CD4-positive, alpha-beta T cell treated with Interleukin-15 for 1 hour (primary cell): ENCODE measurements at regions not wholly inside any gene's neighbourhood (a gene's known extent, or its start where the extent isn't known, plus 50 kb on each side); places are given as distances from the start of the nearest gene placed in this dataset.

Experiments used
- DNase-seq: peaks from one replicate; pipeline ENCODE4 v3.0.0-alpha.2; 2020

DNA sequence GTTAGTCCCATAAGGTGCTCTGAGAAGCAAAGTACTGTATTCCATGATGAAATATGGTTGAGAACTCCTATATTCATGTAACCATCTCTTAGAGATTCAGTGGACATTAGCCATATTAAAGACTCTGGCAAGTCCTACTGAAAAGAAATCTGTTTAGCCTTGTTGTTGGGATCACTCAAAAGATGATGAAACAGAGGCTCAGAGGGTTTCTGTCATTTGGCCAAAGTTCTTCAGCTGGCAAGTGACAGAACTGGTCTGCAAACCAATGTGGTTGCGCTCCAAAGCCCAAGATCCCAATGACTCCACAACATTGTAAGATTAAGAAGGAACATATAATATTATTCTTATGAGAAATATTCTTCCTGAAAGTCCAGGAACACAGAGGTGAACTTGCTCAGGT lies 462.9 kb downstream of the ACTL7B start:
- DNase-seq, result no peak

DNA sequence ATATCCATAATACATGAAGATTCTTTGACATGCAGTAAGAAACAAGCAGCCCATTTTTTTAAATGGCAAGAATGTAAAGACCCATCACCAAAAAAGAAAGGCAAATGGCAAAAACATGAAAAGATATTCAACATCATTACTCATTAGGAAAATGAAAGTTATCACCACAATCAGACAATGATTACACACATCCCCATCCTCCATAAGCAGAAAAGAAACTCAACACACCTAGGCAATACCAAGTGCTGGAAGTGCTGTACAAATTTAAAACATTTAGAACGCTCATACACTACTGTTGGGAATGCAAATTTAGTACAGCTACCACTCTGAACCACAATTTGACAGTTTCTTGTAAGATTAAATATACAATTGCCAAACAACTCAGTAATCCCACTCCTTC lies 466.7 kb downstream of the ACTL7B start:
- no peak for DNase-seq

DNA sequence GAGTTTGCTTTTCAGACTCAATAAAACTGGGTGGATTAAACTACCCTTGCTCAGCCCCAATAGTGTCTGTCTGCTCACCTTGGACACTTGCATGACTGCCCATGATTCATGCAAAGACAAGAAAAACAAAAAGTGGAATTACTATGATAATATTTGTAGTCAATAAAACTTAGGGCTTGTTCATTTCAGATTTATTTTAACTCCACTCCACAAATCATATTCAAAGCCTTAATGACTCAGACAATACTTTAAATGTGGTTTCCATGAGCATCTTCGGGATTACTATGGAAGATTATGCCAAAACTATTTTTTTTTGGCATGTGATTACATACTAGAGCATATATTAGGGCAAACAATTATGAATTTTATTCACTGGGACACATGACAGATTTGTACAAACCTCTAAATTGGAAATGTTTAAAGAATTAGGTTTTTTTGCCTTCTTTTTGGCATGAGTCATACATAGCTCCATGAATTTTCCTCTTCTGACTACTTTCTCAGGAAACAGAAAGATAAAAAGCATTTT lies 468.9 kb downstream of the ACTL7B start:
- DNase-seq, result no peak

DNA sequence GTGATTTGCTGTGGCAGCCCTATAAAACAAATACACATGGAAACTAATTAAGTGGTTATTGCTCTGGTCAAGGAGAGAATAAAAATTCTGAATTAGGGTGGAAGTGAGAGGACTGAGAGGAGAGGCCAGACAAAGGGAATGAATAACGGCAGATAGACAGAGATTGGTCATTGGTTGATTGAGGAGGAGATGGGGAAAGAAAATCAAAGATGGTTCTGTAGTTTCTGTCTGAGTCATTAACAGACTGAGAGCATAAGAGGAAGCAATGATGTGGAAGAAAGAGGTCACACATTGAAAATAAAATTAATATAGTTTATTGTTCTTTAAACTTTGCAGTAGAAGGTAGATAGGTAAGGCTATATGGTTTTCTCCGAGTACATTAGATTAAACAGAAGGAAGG lies 469.8 kb downstream of the ACTL7B start:
- DNase-seq, result no peak

DNA sequence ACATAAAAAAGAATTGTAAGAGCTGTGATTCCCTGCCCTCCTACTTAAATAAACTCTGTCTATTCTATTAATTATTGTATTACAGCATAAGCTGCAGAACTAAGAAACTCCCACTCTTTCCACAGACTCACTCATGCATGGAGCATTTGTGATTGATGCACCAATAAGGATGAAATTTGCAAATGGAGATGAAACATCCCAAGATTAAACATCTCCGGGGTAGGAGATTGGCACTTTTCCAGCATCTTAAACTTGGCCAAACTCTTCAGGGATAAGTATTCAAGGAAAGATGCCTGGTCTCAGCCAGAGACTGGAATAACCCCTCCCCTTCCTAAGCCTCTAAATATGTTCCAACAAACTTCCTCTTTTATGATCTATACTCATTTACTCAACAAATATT lies 472.0 kb downstream of the ACTL7B start:
- no peak for DNase-seq

DNA sequence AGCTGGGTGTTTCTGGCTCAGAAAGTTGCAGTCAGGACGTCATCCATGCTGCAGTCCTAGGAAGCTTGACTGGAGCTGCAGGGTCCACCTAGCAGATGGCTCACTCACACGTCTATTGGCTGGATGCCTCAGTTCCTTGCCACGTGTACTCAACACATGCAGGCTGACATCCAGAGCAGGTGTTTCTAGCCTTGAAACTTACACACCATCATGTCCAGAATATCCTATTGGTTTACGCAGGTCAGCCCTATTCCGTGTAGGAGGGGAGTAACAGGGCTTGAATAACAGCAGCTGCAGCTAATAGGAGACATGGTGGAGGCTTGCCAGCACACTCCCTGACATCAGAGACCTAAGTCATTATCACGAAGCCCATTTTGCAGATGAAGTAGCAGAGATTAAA lies 473.5 kb downstream of the ACTL7B start:
- DNase-seq, result no peak

DNA sequence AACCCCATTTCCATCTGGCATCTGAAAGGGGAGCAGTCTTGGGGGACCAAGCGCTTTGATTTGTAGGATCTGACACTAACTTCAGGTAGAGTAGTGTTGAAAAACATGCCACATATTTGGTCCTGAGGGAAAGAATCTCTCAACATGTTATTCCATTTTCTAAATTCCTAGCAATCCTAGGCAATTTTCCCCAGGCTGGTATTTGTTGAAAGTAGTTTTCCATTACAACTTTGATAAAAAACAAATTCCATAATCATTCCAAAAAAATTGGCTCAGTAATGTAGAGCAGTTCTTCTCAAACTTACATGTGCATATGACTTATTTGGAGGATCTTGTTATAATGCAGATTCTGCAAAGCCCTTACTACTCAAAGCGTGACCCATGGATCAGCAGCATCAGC lies 477.9 kb downstream of the ACTL7B start:
- DNase-seq, result no peak

DNA sequence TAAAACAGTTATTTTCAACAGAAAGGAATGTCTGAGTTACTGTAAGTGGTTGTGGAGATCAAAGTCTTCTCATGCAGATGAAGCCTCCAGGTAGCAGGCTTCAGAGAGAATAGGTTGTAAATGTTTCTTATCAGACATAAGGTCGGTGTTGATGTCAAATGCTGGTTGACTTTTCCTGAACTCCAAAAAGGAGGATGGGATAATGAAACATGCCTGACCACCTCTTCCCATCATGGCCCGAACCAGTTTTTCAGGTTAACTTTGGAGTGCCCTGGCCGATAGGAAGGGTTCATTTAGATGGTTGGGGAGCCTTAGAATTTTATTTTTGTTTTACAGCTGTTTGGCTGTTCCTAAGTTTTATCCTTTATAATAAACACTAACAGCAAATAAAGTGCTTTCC lies 478.4 kb downstream of the ACTL7B start:
- no peak for DNase-seq

DNA sequence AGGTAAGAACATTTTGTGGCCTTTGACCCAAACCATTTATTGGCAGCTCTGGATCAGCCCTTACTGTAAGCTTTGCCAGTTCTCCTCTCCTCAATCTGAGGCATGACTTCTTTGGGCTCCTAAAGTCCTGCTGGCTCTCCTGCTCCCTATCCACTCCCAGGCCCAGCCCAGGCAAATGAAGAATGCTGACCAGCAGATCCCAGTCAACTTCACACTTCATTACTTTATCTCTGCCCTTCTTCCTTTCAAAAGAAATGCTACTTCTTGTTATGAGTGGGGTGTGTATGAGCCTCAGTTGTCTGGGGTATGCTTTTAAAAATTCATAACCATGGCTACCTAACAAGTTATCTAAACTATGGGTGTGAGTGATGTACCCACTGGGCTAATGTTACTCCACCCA lies 479.6 kb downstream of the ACTL7B start:
- no peak for DNase-seq

DNA sequence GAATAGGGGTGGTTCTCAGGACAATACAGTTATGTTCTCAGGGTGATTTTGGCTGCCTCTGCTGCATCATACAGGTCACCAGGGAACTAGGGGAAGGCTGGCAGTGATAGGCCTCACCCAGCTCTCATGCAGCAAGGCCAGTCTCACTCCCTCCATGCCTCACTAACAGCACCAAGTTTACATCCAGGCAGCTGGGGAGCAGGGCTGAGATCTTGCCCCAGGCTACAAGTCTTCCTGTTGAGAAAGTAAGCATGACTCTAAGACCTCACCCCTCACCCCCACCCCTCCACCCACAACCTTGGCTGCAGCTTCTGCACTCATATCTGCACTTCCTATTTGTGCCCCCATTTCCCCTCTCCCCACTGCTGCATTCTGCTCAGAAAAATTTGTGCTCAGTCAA lies 481.2 kb downstream of the ACTL7B start:
- DNase-seq, result no peak

DNA sequence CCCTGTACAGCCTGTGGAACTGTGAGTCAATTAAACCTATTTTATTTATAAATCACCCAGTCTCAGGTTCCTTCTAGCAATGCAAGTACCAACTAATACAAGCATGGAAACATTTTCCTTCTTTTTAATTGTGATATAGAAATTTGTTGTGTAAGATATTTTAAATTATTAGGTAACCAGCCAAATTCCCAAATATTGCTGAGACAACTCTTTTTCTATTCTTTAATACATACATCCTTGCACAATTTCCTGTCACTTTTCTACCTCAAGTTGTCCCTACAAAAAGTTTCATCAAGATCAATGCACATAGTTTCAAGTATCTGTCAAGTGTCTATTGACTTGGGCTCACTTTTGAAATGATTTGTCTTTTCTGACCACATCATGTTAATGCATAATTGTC lies 488.6 kb downstream of the ACTL7B start:
- no peak for DNase-seq

DNA sequence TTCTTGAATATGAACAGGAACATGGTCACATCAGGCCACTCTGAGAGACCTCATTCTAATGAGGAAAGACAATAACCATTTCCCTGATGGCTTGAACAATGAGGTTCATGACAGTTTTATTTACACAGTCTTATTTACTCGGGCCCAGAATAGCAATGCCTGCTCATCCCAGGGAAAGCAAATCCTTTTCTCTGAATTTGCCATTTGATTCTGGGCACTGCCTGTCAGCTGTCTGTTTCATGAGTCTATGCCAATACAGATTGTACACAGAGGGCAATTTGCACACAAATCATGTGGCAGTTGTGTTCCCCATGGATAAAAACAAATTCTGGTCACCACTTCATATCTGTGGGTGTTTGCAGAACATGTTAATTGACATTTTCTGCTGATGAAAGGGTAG lies 492.5 kb downstream of the ACTL7B start:
- no peak for DNase-seq

DNA sequence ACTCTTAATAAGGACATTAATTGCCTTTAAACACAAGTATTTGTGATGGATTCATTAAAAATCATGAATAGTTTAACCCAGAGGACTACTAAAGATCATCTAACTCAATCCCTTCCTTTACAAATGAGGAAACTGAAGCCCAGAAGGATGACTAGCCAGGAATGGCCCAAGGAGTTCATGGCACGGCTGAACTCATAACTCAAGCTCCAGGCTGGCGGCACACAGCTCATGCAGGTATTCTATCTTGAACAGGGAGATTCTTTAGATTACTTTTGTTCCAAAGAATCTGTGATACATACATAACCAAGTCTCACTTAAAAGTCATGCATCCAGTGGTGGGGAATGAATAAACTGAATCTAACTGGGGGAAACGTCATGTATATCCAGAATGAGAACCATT lies 495.5 kb downstream of the ACTL7B start:
- DNase-seq, result no peak

DNA sequence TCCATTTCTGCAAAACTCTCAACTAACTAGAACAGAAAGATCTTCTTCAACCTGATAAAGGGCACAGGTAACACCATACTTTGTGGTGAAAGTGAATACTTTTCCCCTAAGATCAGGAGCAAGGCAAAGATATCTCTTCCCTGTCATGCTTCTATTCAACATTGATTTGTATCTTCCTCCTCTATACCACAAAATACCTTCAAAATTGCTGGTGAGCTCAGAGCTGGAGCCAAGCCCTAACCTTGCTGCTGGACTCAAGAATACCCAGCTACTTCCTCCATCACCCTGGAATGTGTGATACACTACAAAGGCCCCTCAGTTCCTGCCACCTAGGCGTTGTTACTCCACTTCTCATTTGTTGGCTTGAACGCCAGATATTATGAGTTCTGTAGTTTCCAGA lies 499.0 kb downstream of the ACTL7B start:
- no peak for DNase-seq

DNA sequence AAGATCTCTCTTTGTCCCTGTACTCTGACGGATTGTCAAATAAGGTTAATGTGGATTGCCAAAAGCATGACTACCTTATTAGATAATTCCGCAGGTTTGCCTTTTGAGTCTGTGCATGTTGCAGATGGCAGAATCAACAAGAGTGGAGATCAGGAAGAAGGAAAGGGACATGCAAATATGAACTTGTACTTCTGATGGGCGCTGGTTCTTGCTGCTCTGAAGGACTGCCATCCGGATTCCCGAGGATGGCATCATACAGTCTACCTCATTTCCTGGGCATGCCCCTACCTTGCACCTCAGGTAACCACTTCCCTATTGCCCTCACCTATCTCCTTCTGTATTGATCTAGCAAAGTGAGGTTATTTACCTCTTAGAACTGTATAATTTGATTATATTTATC lies 504.2 kb downstream of the ACTL7B start:
- no peak for DNase-seq

DNA sequence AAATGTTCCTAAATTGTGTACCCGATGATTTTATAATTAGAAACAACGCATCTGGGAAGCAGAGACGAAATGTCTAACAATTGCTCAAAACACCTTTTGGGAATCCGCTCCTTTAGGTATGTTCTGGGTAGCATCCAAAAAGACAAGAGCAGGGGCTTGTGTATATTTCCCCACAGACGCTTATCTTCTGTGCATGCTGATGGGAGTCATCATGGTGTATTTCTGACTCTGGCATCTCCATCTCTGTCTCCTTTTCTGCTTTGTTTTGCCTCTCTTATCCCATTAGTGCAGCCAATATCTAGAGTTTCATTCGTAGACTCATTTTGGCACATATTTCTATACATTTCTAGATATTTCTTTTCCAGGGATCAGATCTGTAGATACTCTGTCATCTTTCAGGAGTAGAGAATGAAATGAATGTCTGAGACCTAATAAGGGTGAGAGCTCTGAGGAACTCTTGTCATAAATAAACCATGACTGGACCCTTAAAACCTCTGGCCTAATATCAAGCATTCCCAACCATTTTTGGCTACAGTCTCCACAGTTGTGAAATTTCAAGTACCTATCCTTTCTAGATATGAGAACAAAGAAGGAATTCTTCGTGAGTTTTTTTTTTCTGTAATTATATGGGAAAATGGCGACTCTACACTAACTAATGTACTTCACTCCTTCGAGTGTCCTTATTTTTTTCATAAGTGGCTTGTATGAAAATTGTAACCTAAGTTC lies 508.2 kb downstream of the ACTL7B start:
- no peak for DNase-seq

DNA sequence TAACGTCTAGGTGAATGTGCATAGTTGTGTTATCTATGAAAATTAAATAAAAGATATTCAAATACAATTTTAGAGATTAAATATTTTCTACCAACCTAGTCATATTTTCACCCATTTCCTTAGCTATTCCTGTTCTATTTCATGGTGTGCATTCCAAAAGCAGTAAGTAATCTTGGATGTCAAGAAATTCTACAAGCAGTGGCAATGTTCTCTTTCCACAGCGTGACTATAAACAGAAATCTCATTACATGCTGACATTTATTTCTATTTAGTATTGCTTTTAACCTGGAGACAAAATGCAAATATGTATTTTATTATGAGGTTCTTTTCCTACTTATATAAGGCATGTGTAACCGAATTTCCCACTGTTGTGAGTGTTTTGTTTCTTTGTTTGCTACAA lies 510.0 kb downstream of the ACTL7B start:
- DNase-seq, result no peak

DNA sequence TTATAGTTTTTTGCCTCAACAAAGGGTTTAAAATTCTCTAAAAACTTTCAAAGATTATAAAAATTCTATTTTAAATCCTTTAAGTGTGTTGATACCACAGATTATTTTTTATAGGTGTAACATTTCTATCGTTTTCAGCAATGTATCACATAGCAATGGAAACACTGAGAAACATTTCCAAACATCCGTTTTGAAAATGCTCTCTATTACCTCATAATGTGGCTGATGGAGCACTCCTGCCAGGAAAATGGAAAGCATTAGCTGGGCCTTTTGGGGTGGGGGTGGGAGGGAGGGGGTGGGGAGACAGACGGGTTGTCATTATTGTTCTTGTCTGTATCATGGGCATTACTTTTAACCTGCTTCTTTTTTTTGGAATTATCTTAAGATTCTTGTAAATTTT lies 516.5 kb downstream of the ACTL7B start:
- DNase-seq, result no peak

DNA sequence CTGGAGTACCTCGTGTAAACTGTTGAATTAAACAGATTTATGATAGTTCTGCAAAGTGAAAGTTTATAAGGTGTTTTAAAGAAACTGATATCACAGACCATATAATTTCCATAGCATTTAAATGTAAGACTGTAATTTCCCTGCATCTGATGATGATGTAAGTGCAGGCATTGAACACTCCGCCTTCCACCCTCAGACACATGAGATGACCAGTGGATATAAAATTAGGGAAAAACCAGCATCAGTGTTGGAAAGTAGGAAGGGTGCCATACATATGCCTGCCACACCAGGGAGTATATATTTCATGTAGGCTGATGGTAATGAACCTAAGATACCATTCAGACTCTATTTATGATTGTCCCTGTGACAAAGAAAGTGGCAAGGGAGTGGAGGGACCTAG lies 519.2 kb downstream of the ACTL7B start:
- no peak for DNase-seq

DNA sequence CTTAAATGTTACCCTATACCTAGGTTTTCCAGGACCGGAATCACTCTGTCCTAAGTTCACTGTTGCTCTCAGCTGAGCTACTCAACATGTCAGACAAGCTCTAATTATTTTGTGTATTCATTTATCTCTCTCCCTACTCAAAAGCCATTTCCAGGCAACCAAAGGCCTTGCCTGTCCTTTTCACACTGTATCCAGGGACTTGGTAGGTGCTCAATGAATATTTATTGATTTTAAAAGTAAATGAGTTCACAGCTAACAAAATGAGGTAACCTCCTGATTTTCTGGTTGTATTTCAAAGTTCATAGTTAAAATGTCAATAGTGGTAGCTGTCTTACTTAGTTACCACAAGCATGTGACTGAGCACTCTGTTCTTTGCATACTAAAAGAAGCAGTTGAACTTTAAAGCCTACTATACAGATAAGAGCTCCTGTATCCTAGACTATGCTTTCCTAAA lies 522.2 kb downstream of the ACTL7B start:
- no peak for DNase-seq

DNA sequence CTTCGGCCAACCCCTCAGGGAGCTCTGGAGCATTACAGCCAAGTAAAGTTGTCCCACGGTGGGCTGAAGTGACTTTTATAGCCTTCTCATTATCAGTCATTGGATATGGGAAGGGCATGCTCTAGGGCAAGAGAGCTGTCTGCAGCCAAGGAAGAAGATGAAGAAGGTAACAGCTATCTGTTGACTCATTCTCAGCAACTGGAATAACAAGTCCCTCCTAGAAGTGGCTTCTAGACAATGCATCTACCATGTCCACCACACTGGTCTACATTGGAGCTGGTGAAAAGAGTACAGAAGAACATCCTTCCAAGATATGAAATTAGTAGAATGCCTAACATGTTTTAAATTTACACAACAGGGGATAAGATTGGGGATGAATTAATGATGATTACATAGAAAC lies 524.2 kb downstream of the ACTL7B start:
- no peak for DNase-seq

DNA sequence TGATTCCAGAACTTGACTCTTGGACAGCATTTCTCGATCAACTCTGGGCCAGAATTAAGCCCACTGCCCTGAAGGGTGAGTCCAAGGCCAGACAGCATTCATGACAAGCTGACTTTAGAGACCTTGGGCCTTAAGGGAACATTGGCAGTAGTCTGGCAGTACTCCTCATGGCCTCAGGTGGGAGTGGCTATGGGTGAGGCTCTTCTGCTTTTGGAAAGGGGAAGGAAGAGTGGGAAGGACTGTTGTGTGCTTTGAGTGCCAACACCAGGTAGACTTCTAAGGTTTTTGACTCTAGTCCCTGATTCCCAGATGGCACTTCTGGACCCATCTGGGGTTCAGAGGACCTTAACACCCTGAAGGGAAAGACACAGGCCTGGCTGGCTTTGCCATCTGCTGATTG lies 530.4 kb downstream of the ACTL7B start:
- no peak for DNase-seq

DNA sequence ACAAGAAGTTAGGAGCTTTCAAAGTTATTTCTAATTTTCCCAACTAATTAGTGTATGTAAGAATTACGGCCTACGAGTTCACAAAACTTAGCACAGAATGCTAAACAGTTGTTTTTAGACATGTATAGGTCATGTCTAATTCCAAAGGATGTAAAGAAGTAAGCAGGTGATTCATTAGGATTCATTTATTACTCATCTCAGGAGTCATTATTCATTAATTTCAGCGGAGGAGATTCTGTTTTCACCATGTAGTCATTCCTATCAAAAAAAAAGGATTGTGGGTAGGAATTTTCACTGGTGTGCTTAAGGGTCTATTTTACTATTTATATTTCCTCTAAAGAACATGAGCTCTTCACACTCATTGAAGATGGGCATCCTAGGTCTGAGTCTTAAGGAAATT lies 532.2 kb downstream of the ACTL7B start:
- no peak for DNase-seq

DNA sequence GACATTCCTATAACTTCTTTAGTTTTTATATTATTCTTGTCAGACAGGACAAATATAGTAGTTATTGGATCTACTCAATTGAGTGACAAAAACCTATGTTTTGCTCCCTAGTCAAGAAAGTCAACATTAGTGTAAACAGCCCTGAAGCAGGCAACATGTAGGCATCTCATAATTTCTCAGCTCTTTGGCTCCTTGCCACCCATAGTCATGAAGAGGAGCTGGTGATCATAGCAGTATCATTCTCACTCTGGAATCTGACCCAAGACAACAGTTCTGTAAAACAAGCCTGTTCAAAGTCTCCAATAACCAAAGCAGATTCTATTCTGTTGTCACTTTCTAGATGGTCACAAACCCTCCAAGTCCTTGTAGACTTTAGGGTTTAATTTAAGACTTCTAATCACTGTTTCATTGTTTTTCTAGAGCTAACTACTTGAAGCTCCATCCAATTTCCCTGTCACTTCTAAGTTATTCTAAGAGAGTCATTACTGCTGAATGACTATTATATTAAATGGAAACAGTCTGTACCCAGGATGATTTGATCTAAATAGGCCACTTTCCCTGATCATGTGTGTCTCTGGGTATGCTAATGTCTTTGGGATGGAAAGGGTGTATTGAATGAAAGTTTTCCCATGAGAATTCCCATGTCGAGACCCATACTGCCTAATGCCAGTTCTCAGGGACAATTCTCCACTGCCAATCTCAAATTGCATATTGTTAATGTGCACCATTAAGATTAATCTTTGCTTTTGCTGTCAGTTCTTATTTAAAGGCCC lies 533.3 kb downstream of the ACTL7B start:
- DNase-seq, result no peak

DNA sequence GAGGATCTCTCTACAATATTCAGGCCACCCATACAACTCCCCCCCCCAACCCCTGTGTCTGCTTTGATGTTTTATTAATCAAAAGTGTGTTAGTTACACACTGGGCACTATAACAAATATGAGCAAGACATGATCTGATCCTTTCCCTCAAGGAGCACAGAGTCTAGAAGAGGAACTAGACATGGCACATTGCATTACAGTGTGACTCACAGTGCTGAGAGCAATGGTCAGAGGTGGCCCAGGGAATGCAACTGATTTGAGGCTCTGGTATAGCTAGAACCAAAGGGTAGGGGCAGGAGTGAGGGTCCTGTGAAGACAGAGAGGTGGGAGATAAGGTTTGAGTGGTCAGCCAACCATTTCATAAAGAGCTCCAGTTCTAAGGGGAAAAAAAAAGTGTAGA lies 539.2 kb downstream of the ACTL7B start:
- DNase-seq, result no peak
